Esophagus muscularis mucosa (tissue), 4 donors: ENCODE measurements at regions not wholly inside any gene's neighbourhood (a gene's known extent, or its start where the extent isn't known, plus 50 kb on each side); places are given as distances from the start of the nearest gene placed in this dataset.

ENCODE experiments used
- DNase-seq: peaks from one replicate; pipeline ENCODE4 v3.0.0-alpha.2; 2017; ENCODE audit errors: extremely low spot score
- H3K27ac ChIP-seq, 4 donors: fragments of 200-600 bp; sonication (generic); replicated peaks in 1 of 4; 1 replicate in 3 of 4; 2 replicates in 1 of 4; pipeline ENCODE4 v1.5.1; 2016 to 2019; ENCODE audit warnings: mild to moderate bottlenecking in 1 of 4
- H3K27me3 ChIP-seq, 4 donors: fragments of 200-600 bp; sonication (generic); one replicate each; pipeline versions ENCODE4 v1.5.1 to v1.6.0; 2016 to 2019
- H3K36me3 ChIP-seq, 4 donors: fragments of 200-600 bp; sonication (generic); one replicate each; pipeline ENCODE4 v1.5.1; 2016 to 2019
- H3K4me1 ChIP-seq, 4 donors: fragments of 200-600 bp; sonication (generic); one replicate each; pipeline ENCODE4 v1.5.1; 2016 to 2019
- H3K4me3 ChIP-seq, 4 donors: fragments of 200-600 bp; sonication (generic); 1 replicate in 2 of 4; 2 replicates in 2 of 4; pipeline ENCODE4 v1.5.1; 2016 to 2019; ENCODE audit warnings: mild to moderate bottlenecking in 4 of 4, moderate library complexity in 1 of 4
- H3K9me3 ChIP-seq, 4 donors: fragments of 200-600 bp; sonication (generic); 1 replicate in 3 of 4; 2 replicates in 1 of 4; pipeline ENCODE4 v1.5.1; 2016 to 2019
- CTCF ChIP-seq, 3 experiments: fragments of 200-600 bp in 2 of 3; fragments of 450-650 bp in 1 of 3; sonication (generic) in 2 of 3; IDR thresholded peaks; one replicate each; pipeline ENCODE4 v1.5.1; 2017 to 2019; ENCODE audit warnings: antibody characterized with exemption in 3 of 3, mild to moderate bottlenecking in 2 of 3, moderate library complexity in 1 of 3
- EP300 ChIP-seq: sonication (generic); formaldehyde crosslinking; IDR thresholded peaks from one replicate; pipeline ENCODE4 v1.6.1; 2017; ENCODE audit warnings: antibody characterized with exemption
- POLR2A ChIP-seq: fragments of 450-650 bp; IDR thresholded peaks from one replicate; pipeline ENCODE4 v1.6.1; 2017; ENCODE audit warnings: antibody characterized with exemption, moderate library complexity, mild to moderate bottlenecking, low read depth
- POLR2AphosphoS5 ChIP-seq, 2 donors: sonication (generic); formaldehyde crosslinking; IDR thresholded peaks; one replicate each; pipeline ENCODE4 v1.6.1; 2017; ENCODE audit warnings: antibody characterized with exemption in 2 of 2
- WGBS: methylation state at CpG from one replicate; pipeline ENCODE4 v1.1.5; 2018; 5-methylcytosine and 5-hydroxymethylcytosine counted together
- intact Hi-C: fragments of 100-400 bp; cut with DNase I; formaldehyde crosslinking; loops from one replicate; pipeline ENCODE4 v1.15.1; 2023

- Histone ChIP-seq H3K9me3 (no peaks in the 10 kb centered on the region), H3K27ac (no peak overlapping the region), H3K27me3 (no peaks in the 10 kb centered on the region), H3K4me1 (no peaks in the 10 kb centered on the region), H3K4me3 (no peak overlapping the region), H3K36me3 (no peaks in the 10 kb centered on the region)
- no peak for DNase-seq
- intact Hi-C loops: no loop called here
- no peak for TF ChIP-seq POLR2AphosphoS5 (IDR thresholded peaks at IDR 0.05)
Observed at GRCh38 chr4:137212601-137213000, 319.7 kb downstream of the PCDH18 start.

- no peak for DNase-seq
- WGBS: 79% methylated on average over 2 of the region's 2 CpGs
- peaks cover 0 to 5% (median 2%) of the 10 kb centered on the region in 4 donors for H3K4me1 ChIP-seq
- no peak overlapping the region for H3K4me3 ChIP-seq
- TF ChIP-seq POLR2A (no peak), EP300 (no peak)
- no peak overlapping the region for H3K27ac ChIP-seq
- no peaks in the 10 kb centered on the region for H3K27me3 ChIP-seq
- no peaks in the 10 kb centered on the region for H3K9me3 ChIP-seq
- H3K36me3 ChIP-seq: no peaks in the 10 kb centered on the region
- intact Hi-C loops: no loop called here
Observed at GRCh38 chr4:137209240-137209639, 323.1 kb downstream of the PCDH18 start.

- 30% methylated on average over 1 of the region's 1 CpG for WGBS
- no peak for DNase-seq
- Histone ChIP-seq H3K4me1 (peaks cover 0 to 5% (median 2%) of the 10 kb centered on the region in 4 donors), H3K36me3 (no peaks in the 10 kb centered on the region), H3K27ac (no peak overlapping the region), H3K27me3 (no peaks in the 10 kb centered on the region), H3K4me3 (no peak overlapping the region), H3K9me3 (no peaks in the 10 kb centered on the region)
- intact Hi-C loops: no loop called here
- TF ChIP-seq CTCF (IDR thresholded peaks at IDR 0.05) (no peak), EP300 (no peak), POLR2A (no peak), POLR2AphosphoS5 (IDR thresholded peaks at IDR 0.05) (no peak)
Observed at GRCh38 chr4:137206781-137207180, 325.5 kb downstream of the PCDH18 start.

GRCh38 chr4:137203601-137204000 lies 328.7 kb downstream of the PCDH18 start:
- no peak for TF ChIP-seq POLR2AphosphoS5 (IDR thresholded peaks at IDR 0.05)
- no peak for TF ChIP-seq EP300
- no peak for TF ChIP-seq CTCF (IDR thresholded peaks at IDR 0.05)
- TF ChIP-seq POLR2A: no peak
- Histone ChIP-seq H3K4me1 (peaks cover 0 to 5% (median 2%) of the 10 kb centered on the region in 4 donors), H3K9me3 (no peaks in the 10 kb centered on the region), H3K36me3 (no peaks in the 10 kb centered on the region), H3K27me3 (no peaks in the 10 kb centered on the region), H3K4me3 (no peak overlapping the region), H3K27ac (no peak overlapping the region)
- no peak for DNase-seq
- intact Hi-C loops: no loop called here
- WGBS: 75% methylated on average over 2 of the region's 2 CpGs

GRCh38 chr4:137200322-137200721 lies 332.0 kb downstream of the PCDH18 start:
- Histone ChIP-seq H3K4me3 (no peak overlapping the region), H3K27me3 (no peaks in the 10 kb centered on the region), H3K27ac (no peak overlapping the region), H3K9me3 (no peaks in the 10 kb centered on the region), H3K4me1 (no peaks in the 10 kb centered on the region), H3K36me3 (no peaks in the 10 kb centered on the region)
- intact Hi-C loops: no loop called here
- 79% methylated on average over 2 of the region's 2 CpGs for whole genome bisulfite sequencing
- TF ChIP-seq EP300 (no peak), CTCF (IDR thresholded peaks at IDR 0.05) (no peak), POLR2A (no peak)
- DNase-seq: no peak

- whole genome bisulfite sequencing: 89% methylated on average over 4 of the region's 4 CpGs
- Histone ChIP-seq H3K4me3 (no peak overlapping the region), H3K27ac (no peak overlapping the region), H3K36me3 (no peaks in the 10 kb centered on the region), H3K4me1 (no peaks in the 10 kb centered on the region), H3K27me3 (no peaks in the 10 kb centered on the region), H3K9me3 (no peaks in the 10 kb centered on the region)
- intact Hi-C loops: no loop called here
- TF ChIP-seq CTCF (IDR thresholded peaks at IDR 0.05) (no peak), POLR2AphosphoS5 (IDR thresholded peaks at IDR 0.05) (no peak), POLR2A (no peak), EP300 (no peak)
- DNase-seq: no peak
Observed at GRCh38 chr4:137198791-137199190, 333.5 kb downstream of the PCDH18 start.
